CD1c-positive myeloid dendritic cell (primary cell): ENCODE measurements at regions not wholly inside any gene's neighbourhood (a gene's known extent, or its start where the extent isn't known, plus 50 kb on each side); places are given as distances from the start of the nearest gene placed in this dataset.
A peak's percentile ranks its signal among the peaks of the same experiment; 100 is the strongest.
"Not testable (repeated sequence)": the region's sequence is repeated elsewhere in the genome, so short reads cannot be mapped to it uniquely, and the experiment has no call there.

Experiments
- DNase-seq: peaks from one replicate; pipeline ENCODE4 v3.0.0-alpha.2; 2016; ENCODE audit errors: extremely low spot score

GRCh38 chr1:199901341-199901740, 126.2 kb upstream of the NR5A2 start:
- no peak for DNase-seq

- no peak for DNase-seq
Observed at GRCh38 chr1:199907361-199907760, 120.1 kb upstream of the NR5A2 start.

- no peak for DNase-seq
Observed at GRCh38 chr1:199909137-199909536, 118.4 kb upstream of the NR5A2 start.

- DNase-seq = no peak
Observed at GRCh38 chr1:199913318-199913717, 114.2 kb upstream of the NR5A2 start.

GRCh38 chr1:199914546-199914945, 113.0 kb upstream of the NR5A2 start:
- DNase-seq = no peak

- DNase-seq = no peak
Observed at GRCh38 chr1:199918196-199918769, 109.2 kb upstream of the NR5A2 start.

- no peak for DNase-seq
Observed at GRCh38 chr1:199920635-199921034, 106.9 kb upstream of the NR5A2 start.

GRCh38 chr1:199929556-199929955, 98.0 kb upstream of the NR5A2 start:
- no peak for DNase-seq

GRCh38 chr1:199930067-199930466, 97.4 kb upstream of the NR5A2 start:
- DNase-seq = not testable (repeated sequence)

- peak; percentile 7 for DNase-seq
Observed at GRCh38 chr1:199931666-199932377, 95.7 kb upstream of the NR5A2 start.

GRCh38 chr1:199932462-199932861, 95.0 kb upstream of the NR5A2 start:
- DNase-seq = no peak

GRCh38 chr1:199936441-199936840, 91.1 kb upstream of the NR5A2 start:
- DNase-seq = no peak

- no peak for DNase-seq
Observed at GRCh38 chr1:199937161-199937560, 90.3 kb upstream of the NR5A2 start.

- DNase-seq = no peak
Observed at GRCh38 chr1:199937661-199938060, 89.8 kb upstream of the NR5A2 start.

GRCh38 chr1:199944986-199945385, 82.5 kb upstream of the NR5A2 start:
- DNase-seq = no peak

GRCh38 chr1:199945591-199945990, 81.9 kb upstream of the NR5A2 start:
- DNase-seq = no peak

GRCh38 chr1:199946305-199947155, 81.0 kb upstream of the NR5A2 start:
- DNase-seq = no peak

GRCh38 chr1:199948587-199949280, 78.8 kb upstream of the NR5A2 start:
- DNase-seq = no peak

- DNase-seq = not testable (repeated sequence)
Observed at GRCh38 chr1:199951005-199951404, 76.5 kb upstream of the NR5A2 start.

GRCh38 chr1:199953651-199954050, 73.9 kb upstream of the NR5A2 start:
- no peak for DNase-seq

GRCh38 chr1:199954699-199955098, 72.8 kb upstream of the NR5A2 start:
- DNase-seq = no peak

- no peak for DNase-seq
Observed at GRCh38 chr1:199955235-199955634, 72.3 kb upstream of the NR5A2 start.
